ENCODE measurements at regions not wholly inside any gene's neighbourhood (a gene's known extent, or its start where the extent isn't known, plus 50 kb on each side); places are given as distances from the start of the nearest gene placed in this dataset.

DNA sequence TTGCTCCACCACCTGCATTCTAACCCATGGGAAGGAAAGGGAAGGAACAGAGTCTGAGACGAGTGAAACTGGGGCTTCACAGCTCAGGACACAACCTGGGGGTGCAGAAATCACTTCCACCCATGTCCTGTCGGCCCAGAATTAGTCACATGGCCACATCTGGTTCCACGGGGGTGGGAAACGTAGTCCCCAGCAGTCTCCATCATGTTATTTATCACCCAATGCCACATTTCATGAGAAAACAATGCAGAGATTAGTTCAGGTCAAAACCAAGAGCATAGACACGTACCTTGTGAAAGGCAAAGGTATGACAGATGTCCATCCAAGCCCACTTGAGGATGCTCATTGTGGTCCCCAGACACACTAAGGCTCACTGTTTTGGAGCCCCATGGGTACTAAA lies 125.1 kb downstream of the MED10 start:
- TF ChIP-seq TAF1 (IDR thresholded peaks at IDR 0.05; ENCODE audit: borderline replicate concordance, low read depth, low read length) (no peak), POLR2AphosphoS5 (IDR thresholded peaks at IDR 0.05; ENCODE audit: low read depth, low read length) (no peak), POLR2A (IDR thresholded peaks at IDR 0.05; ENCODE audit: low read depth, low read length) (no peak)

Measured in GM12892 (cell line).